SIG-M5 (cell line): ENCODE measurements at regions not wholly inside any gene's neighbourhood (a gene's known extent, or its start where the extent isn't known, plus 50 kb on each side); places are given as distances from the start of the nearest gene placed in this dataset.

ENCODE experiments used
- DNase-seq: peaks from one replicate; lab custom pipeline; 2025; lab: John Stamatoyannopoulos, UW

DNA sequence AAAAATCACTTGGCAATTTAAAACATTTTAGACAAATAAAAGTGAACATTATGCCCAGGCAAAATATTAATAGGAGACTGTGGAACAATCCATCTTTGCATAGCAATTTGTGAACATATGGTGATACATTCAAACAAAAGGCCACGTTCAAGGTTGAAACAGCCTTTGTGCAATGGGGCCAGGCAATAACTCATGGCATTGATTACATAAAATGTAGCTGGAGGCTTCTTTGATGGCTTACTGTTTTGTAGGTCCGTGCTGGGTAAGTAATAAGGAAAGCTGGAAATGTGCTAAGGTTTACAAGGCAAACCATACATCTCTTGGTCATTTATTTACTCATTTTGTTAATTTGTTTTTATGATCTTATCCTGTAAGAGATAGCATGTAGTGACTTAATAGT, 651.8 kb downstream of the KCTD16 start:
- no peak for DNase-seq

DNA sequence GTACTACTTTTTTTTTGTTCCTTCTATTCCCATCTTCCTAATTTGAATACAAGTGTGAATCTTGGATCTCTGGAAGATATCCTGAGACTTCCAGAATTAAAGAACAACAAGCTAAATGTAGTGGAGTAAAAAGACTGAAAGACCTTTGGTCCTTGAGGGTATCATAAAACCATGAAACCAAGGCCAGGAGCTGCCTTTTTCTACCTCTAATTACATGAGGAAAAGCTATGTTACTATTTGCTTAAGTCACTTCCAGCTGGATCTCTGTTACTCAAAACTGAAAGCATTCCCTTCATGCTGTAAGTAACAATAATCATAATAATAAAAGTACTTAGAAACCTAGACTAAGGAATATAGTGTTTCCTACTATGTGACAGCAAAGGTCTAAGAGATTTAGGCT, 649.6 kb downstream of the KCTD16 start:
- DNase-seq: no peak

GRCh38 chr5:144815131-144815530, 644.5 kb downstream of the KCTD16 start:
- DNase-seq: no peak

GRCh38 chr5:144812763-144813162, 642.1 kb downstream of the KCTD16 start:
- no peak for DNase-seq

DNA sequence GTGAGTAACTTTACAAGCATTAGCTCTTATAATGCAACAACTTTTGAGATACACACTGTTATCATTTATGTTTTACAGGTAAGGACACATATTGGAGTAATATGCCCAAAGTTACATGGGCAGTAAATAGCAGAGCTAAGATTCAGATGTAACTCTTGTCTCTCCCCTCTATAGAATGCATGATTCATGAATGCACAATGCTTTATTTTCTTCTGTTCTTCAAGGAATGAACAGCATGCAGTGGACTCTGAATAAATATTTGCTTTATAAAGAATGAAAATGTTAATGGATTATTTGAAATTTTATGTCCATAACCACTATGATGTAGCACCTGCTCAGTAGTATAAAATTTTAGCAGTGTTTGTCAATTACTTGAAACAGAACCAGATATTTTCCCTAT, 629.5 kb downstream of the KCTD16 start:
- DNase-seq: no peak

DNA sequence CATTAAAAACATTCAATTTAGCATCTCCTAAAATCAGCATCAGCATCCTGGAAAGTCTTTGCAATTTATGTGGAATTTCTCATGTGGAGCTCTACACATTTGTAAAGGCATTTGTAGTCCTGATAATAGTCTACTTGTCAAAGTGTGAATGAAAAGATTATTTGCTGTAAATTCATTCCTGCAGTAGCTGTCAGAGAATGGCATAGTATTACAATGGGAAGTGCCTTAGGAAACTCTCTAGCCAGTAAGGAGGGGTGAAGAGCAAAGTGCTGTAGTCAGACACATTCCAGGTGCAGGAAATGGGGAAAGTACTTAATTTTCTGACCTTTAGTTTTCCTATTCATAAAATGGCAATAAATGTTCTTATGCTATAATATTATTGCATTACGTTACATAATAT, 627.9 kb downstream of the KCTD16 start:
- no peak for DNase-seq

- DNase-seq: no peak
Measured at GRCh38 chr5:144794922-144795321, 624.2 kb downstream of the KCTD16 start.

- DNase-seq: no peak
Measured at GRCh38 chr5:144788556-144788955, 617.9 kb downstream of the KCTD16 start.

DNA sequence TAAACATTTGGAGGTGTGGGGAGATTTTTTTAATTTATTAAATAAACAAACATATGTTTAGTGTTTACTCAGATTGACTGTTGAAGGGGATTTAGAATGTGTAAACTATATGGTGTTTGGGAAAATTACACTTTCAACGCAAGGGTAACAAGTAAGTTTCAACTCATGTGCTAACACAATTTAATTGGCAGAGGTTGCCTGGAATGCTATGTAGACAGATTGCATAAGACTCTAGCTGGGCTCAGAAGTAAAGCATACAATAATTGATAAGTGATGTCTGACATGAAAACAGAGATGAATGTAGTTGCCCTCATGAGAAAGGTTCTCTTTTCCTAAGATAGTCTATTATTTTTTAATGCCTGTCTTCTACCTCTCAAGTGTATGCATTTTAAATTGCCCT, 617.4 kb downstream of the KCTD16 start:
- DNase-seq: no peak

GRCh38 chr5:144779368-144779767, 608.7 kb downstream of the KCTD16 start:
- DNase-seq: no peak

DNA sequence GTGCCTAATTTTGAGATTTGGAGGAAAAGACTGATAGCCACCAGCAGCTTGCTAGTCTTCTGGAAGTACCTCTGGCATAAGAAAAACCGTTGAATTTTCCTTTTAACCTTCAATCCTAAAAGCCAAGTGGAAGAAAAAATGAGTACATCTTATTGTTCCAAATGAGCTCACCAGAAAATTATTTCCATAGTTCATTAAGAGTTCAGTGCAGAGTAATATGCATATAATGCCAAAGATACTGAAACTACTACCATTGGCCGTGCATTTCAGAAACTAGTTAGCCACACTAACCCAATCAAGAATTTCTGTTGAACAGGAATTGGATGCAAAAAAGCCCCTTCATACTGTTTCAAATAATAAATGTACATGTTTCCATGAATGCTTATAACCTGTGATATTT, 607.9 kb downstream of the KCTD16 start:
- DNase-seq: no peak

DNA sequence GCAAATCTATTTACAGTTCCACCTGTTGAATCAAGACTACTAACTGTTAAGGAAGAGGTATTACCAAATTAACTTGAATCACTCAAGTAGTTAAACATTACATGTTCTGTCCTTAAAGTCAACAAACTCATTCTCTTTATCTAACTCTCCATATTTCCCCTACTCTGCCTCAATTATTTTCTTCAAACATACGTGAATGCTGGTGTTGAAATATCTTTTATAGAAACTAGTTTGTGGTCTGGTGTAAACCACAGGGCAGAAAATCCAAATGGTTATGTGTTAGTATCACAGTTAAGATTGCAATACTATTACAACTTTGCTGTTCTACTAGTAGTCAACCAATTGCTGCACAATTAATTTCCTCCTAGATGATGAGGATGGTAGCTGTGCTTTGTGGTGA, 603.5 kb downstream of the KCTD16 start:
- DNase-seq: no peak

GRCh38 chr5:144773628-144774027, 603.0 kb downstream of the KCTD16 start:
- no peak for DNase-seq

DNA sequence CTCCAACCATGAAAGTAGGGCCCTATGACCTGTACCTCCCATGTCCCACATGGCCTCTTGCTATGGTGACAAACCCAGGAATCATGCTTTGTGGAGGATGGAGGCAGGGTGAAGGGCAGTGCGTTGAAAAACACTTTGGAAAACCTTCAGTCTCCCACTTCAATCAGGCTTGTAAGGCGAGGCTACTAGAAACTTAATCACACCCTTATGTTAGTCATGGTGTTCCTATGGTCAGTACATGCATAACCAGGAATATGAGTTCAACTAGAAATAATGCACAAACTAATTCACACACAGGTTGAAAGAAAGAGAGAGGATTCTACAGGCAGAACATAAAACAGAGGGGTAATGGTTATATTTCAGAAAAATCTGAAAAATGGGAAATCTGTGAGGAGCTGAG, 601.1 kb downstream of the KCTD16 start:
- DNase-seq: no peak

DNA sequence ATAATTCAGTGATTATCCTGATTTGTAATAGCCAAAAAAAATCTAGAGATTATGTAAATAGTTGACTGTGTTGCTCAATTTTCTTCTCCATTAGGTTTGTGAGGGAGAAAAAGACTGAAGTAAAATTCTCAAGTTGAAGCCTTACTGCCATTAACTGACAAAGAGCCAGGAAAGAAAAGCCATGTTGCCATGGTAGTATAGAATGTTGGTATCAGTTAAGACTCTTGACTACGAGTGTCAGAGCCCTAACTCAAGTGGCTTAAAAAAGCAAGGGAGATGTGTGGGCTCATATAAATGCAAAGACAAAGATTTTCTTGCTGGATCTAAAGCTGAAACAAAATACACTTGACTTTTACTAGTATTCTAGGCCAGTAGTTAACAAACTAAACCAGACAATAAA, 571.7 kb downstream of the KCTD16 start:
- no peak for DNase-seq

GRCh38 chr5:144731786-144732185, 561.1 kb downstream of the KCTD16 start:
- DNase-seq: no peak

GRCh38 chr5:144712090-144712489, 541.4 kb downstream of the KCTD16 start:
- DNase-seq: no peak

GRCh38 chr5:144711172-144711571, 540.5 kb downstream of the KCTD16 start:
- no peak for DNase-seq

GRCh38 chr5:144710637-144711036, 540.0 kb downstream of the KCTD16 start:
- no peak for DNase-seq

GRCh38 chr5:144703776-144704175, 533.1 kb downstream of the KCTD16 start:
- DNase-seq: no peak

GRCh38 chr5:144698484-144698883, 527.8 kb downstream of the KCTD16 start:
- DNase-seq: no peak

DNA sequence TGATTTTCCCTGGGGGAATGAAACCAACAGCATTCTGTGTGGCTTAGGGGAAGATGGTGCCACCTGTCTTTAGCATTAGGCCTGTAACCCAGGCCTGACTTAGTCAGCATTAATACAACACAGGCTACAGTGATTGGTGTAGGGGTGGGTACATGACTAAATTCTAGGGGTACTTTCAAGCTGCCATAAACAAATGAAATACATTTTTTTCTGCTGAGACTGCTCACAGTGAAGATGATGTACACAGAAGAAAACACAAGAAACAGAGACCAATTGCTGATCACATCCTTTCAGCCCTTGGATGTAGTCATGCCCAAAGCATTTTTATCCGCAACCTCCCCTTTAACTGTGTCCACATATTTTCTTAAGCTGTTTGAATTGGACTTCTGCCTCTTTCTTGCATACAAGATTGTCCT, 527.2 kb downstream of the KCTD16 start:
- no peak for DNase-seq

DNA sequence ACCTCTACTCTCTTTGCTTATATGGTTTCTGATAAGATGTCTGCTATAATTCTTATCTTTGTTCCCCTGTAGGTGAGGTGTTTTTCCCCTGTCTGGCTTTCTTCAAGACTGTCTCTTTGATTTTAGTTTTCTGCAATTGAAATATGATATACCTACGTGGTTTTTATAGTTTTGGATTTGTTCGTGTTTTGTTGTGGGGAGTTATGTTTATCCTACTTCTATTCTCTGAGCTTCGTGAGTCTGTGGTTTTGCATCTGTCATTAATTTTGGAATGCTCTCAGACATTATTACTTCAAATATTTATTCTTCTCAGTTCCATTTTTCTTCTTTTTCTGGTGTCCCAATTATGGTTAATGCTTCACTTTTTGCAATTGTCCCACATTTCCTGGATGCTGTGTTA, 521.3 kb downstream of the KCTD16 start:
- no peak for DNase-seq

DNA sequence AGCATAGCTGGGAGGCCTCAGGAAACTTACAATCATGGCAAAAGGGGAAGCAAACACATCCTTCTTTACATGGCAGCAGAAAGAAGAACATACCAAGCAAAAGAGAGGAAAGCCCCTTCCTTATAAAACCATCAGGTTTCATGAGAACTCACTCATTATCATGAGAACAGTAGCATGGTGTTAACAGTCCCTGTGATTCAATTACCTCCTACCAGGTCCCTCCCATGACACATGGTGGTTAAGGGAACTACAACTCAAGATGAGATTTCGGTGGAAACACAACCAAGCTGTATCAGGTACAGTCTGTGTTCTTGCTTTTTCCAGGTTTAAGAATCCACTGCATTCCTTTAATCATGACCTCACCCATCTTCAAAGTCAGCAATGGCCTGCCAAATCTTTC, 514.2 kb downstream of the KCTD16 start:
- DNase-seq: no peak

- no peak for DNase-seq
Measured at GRCh38 chr5:144680711-144681110, 510.0 kb downstream of the KCTD16 start.
